Esophagus squamous epithelium (tissue), 5 donors: ENCODE measurements at regions not wholly inside any gene's neighbourhood (a gene's known extent, or its start where the extent isn't known, plus 50 kb on each side); places are given as distances from the start of the nearest gene placed in this dataset.

ENCODE experiments used
- DNase-seq: peaks from one replicate; lab custom pipeline; 2025; lab: John Stamatoyannopoulos, UW
- H3K27ac ChIP-seq, 4 donors: fragments of 200-600 bp; sonication (generic); one replicate each; pipeline ENCODE4 v1.5.1; 2016 to 2019; ENCODE audit warnings: mild to moderate bottlenecking in 1 of 4
- H3K27me3 ChIP-seq, 4 donors: fragments of 200-600 bp; sonication (generic); 1 replicate in 3 of 4; 2 replicates in 1 of 4; pipeline versions ENCODE4 v1.5.1 to v1.6.0; 2017 to 2021; ENCODE audit warnings: antibody characterized with exemption in 1 of 4
- H3K36me3 ChIP-seq, 3 donors: fragments of 200-600 bp; sonication (generic); one replicate each; pipeline ENCODE4 v1.5.1; 2016 to 2019
- H3K4me1 ChIP-seq, 3 donors: fragments of 200-600 bp; sonication (generic); one replicate each; pipeline ENCODE4 v1.5.1; 2017 to 2019
- H3K4me3 ChIP-seq, 4 donors: fragments of 200-600 bp; sonication (generic); 1 replicate in 3 of 4; 2 replicates in 1 of 4; pipeline ENCODE4 v1.5.1; 2016 to 2019; ENCODE audit warnings: mild to moderate bottlenecking in 2 of 4, moderate library complexity in 1 of 4
- H3K9me3 ChIP-seq, 3 donors: fragments of 200-600 bp; sonication (generic); one replicate each; pipeline ENCODE4 v1.5.1; 2016 to 2019
- POLR2A ChIP-seq, 4 donors: fragments of 450-650 bp; IDR thresholded peaks; one replicate each; pipeline ENCODE4 v1.6.1; 2017; ENCODE audit warnings: antibody characterized with exemption in 4 of 4, mild to moderate bottlenecking in 4 of 4, moderate library complexity in 3 of 4
- WGBS, 2 donors: methylation state at CpG; one replicate each; pipeline ENCODE4 v1.1.5; 2018; 5-methylcytosine and 5-hydroxymethylcytosine counted together
- intact Hi-C: fragments of 100-400 bp; cut with DNase I; formaldehyde crosslinking; loops from one replicate; pipeline ENCODE4 v1.15.0; 2022
- TF ChIP-seq, protein P1 (sequence below), 6 experiments: fragments of 450-650 bp in 4 of 6; fragments of 200-600 bp in 2 of 6; sonication (generic) in 2 of 6; IDR thresholded peaks; one replicate each; pipeline ENCODE4 v1.5.1; 2016 to 2019; ENCODE audit warnings: antibody characterized with exemption in 6 of 6, mild to moderate bottlenecking in 4 of 6, moderate library complexity in 4 of 6
- donor health status: DM: yes; HTN: yes; CAD: no.

DNA sequence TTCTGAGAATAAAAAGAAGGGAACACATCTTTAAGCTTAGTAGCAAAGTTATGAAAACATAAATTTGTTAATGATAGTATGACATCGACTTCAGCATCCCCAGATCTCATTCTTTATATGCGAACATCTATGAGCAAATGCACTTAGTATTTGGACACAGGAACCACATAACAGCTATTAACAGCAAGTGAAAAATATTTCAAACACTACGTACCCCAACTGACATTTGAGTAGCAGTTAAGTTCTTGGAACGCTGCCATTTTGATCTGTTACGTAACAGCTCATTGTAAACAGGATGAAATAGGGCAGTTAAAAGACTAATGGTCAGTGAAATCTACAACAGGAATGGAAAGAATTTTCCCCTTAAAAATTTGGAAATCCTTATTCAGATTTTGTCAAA, 428.9 kb downstream of the TNS3 start:
- Histone ChIP-seq H3K36me3 (no peaks in the 10 kb centered on the region), H3K27me3 (no peaks in the 10 kb centered on the region), H3K9me3 (no peaks in the 10 kb centered on the region), H3K4me3 (no peak overlapping the region), H3K4me1 (peaks cover 0 to 10% (median 3%) of the 10 kb centered on the region in 3 donors), H3K27ac (no peak overlapping the region)
- TF ChIP-seq POLR2A (IDR thresholded peaks at IDR 0.05): no peak
- TF ChIP-seq, protein P1, sequence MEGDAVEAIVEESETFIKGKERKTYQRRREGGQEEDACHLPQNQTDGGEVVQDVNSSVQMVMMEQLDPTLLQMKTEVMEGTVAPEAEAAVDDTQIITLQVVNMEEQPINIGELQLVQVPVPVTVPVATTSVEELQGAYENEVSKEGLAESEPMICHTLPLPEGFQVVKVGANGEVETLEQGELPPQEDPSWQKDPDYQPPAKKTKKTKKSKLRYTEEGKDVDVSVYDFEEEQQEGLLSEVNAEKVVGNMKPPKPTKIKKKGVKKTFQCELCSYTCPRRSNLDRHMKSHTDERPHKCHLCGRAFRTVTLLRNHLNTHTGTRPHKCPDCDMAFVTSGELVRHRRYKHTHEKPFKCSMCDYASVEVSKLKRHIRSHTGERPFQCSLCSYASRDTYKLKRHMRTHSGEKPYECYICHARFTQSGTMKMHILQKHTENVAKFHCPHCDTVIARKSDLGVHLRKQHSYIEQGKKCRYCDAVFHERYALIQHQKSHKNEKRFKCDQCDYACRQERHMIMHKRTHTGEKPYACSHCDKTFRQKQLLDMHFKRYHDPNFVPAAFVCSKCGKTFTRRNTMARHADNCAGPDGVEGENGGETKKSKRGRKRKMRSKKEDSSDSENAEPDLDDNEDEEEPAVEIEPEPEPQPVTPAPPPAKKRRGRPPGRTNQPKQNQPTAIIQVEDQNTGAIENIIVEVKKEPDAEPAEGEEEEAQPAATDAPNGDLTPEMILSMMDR (IDR thresholded peaks at IDR 0.05): no peak
- no peak for DNase-seq
- intact Hi-C loops: no loop called here
- WGBS, 2 donors: 41 to 42% methylated on average over 5 of the region's 5 CpGs

DNA sequence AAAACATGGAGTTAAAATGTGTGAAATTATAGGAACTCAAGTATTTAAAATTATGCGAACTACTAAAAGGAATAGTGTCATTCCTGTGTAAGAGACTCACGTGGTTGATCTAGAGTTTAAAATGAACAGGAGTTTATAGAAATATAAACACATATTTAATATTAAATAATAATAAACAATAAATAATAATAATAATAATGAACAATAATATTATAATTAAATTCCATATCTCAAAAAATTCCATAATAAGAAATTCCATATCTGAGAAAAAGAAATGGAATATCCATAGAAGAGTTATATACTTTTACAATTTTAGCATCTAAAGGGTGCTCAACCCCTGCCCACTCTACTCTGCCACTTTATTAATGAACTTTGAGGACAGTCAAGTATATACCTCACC, 429.6 kb downstream of the TNS3 start:
- WGBS, 2 donors: 83 to 87% methylated on average over 2 of the region's 2 CpGs
- no peak overlapping the region for H3K27ac ChIP-seq
- H3K4me1 ChIP-seq: peaks cover 0 to 10% (median 3%) of the 10 kb centered on the region in 3 donors
- no peaks in the 10 kb centered on the region for H3K27me3 ChIP-seq
- intact Hi-C loops: no loop called here
- DNase-seq: no peak
- H3K36me3 ChIP-seq: no peaks in the 10 kb centered on the region
- no peak overlapping the region for H3K4me3 ChIP-seq
- H3K9me3 ChIP-seq: no peaks in the 10 kb centered on the region
- TF ChIP-seq, protein P1 (IDR thresholded peaks at IDR 0.05): no peak
- no peak for TF ChIP-seq POLR2A (IDR thresholded peaks at IDR 0.05)

DNA sequence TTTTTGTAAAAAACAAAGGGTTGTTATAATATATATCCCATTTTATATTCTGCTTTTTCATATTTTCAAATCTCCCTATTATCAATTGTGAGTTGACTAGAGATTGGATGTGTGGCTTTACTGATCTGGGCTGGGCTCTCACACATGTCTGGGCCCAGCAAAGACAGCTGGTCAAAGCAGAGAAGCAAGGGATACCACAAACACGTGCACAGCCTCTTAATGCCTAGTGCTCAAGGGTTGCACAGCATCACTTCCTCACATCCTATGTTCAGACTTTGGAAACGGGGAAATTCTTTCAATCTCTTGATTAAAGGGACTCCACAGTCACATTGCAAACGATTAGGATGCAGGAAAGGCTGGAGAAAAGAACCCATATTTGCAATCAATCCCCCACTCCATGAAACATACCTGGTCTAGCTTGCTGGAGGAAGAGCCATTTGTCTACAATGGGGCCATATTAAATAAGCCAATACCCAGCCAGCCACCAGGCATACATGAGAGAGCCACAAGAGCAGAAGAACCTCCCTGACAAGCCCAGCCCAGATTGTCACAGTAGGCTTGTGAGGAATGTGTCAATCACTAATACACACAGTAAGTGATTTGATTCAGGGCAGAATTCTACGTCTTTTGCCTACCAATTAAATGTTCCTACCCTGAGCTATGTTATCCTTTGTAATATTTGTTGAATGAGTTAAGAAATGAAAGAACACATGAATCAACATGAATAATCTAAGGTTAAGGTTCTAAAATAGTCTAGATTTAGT, 431.2 kb downstream of the TNS3 start:
- H3K27ac ChIP-seq: no peak overlapping the region
- no peak for DNase-seq
- no peaks in the 10 kb centered on the region for H3K36me3 ChIP-seq
- H3K27me3 ChIP-seq: no peaks in the 10 kb centered on the region
- WGBS, 2 donors: 34 to 45% methylated on average over 4 of the region's 4 CpGs
- no peaks in the 10 kb centered on the region for H3K9me3 ChIP-seq
- peaks cover 0 to 10% (median 3%) of the 10 kb centered on the region in 3 donors for H3K4me1 ChIP-seq
- TF ChIP-seq POLR2A (IDR thresholded peaks at IDR 0.05): no peak
- TF ChIP-seq, protein P1 (IDR thresholded peaks at IDR 0.05): no peak
- intact Hi-C loops: no loop called here
- no peak overlapping the region for H3K4me3 ChIP-seq

DNA sequence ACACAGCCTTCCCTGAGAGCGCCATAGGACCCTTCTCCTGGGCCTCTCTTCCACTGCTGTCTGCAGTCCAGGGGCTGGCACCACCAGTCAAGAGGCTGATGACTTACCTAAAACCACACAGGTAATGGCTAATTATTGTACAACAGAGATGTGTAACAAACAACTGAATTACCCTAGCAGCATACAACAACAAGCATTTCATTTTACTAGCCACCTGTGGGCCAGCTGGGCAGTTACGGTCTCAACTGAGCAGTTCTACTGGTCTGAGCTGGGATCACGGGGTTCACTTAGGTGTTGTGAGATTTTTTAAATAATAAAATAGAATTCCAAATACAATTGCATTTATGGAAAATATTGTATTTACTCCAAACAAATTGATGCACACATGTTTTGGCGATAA, 431.9 kb downstream of the TNS3 start:
- Histone ChIP-seq H3K9me3 (no peaks in the 10 kb centered on the region), H3K36me3 (no peaks in the 10 kb centered on the region), H3K4me1 (peaks cover 0 to 10% (median 3%) of the 10 kb centered on the region in 3 donors), H3K4me3 (no peak overlapping the region), H3K27me3 (no peaks in the 10 kb centered on the region), H3K27ac (no peak overlapping the region)
- TF ChIP-seq, protein P1 (IDR thresholded peaks at IDR 0.05): no peak
- no peak for TF ChIP-seq POLR2A (IDR thresholded peaks at IDR 0.05)
- intact Hi-C loops: no loop called here
- DNase-seq: no peak
- 87 to 90% methylated on average over 4 of the region's 4 CpGs for WGBS, 2 donors

DNA sequence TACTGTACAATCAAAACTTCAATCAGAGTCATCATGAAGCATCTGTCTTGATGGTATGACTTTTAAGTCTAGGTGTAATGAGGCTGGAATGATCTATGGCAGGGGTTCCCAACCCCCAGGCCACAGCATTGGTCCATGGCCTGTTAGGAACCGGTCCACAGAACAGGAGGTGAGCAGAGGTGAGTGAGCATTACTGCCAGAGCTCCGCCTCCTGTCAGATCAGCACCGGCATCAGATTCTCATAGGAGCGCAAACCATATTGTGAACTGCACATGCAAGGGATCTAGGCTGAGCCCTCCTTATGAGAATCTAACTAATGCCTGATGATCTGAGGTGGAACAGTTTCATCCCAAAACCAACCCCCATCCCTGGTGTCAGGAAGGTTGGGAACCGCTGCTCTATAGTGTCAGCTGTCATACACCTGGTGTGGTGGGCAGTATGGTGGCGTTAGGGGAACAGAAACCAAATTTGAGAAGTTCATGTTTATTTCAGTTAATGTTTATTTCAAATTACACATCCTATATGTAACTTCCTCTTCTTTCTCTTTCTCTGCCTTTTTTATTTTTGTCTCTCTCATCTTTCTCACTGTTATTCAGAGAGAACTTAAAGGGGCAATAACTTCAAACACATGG, 432.6 kb downstream of the TNS3 start:
- Histone ChIP-seq H3K4me1 (peaks cover 0 to 10% (median 3%) of the 10 kb centered on the region in 3 donors), H3K27ac (no peak overlapping the region), H3K4me3 (no peak overlapping the region), H3K36me3 (no peaks in the 10 kb centered on the region), H3K9me3 (no peaks in the 10 kb centered on the region), H3K27me3 (no peaks in the 10 kb centered on the region)
- intact Hi-C loops: no loop called here
- 87 to 90% methylated on average over 4 of the region's 6 CpGs for WGBS, 2 donors
- DNase-seq: no peak
- no peak for TF ChIP-seq POLR2A (IDR thresholded peaks at IDR 0.05)
- TF ChIP-seq, protein P1 (IDR thresholded peaks at IDR 0.05): no peak
